Central memory CD4-positive, alpha-beta T cell (primary cell): ENCODE measurements at regions not wholly inside any gene's neighbourhood (a gene's known extent, or its start where the extent isn't known, plus 50 kb on each side); places are given as distances from the start of the nearest gene placed in this dataset.
"Not testable (repeated sequence)": the region's sequence is repeated elsewhere in the genome, so short reads cannot be mapped to it uniquely, and the experiment has no call there.

Experiments used
- DNase-seq: peaks from one replicate; pipeline ENCODE4 v3.0.0; 2022

DNA sequence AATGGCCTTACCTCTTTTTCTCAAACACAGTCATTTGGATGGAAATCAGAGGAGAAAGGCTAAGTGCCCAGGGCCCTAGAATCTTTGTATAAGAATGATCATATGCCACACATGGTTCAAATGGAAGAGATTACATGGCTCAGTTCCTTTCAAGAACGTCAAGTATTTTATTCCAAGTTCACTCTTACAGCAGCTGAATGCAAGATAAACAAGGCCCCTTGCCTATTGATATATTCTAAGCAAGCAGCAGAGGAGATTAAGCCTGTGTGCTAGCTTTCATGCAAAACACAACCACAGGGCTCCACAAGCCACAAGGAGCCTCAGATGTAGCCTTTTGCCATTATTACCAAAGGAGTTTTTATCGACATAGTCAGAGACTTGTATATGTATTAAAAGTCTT lies 55.3 kb upstream of the SLCO6A1 start:
- DNase-seq: no peak

DNA sequence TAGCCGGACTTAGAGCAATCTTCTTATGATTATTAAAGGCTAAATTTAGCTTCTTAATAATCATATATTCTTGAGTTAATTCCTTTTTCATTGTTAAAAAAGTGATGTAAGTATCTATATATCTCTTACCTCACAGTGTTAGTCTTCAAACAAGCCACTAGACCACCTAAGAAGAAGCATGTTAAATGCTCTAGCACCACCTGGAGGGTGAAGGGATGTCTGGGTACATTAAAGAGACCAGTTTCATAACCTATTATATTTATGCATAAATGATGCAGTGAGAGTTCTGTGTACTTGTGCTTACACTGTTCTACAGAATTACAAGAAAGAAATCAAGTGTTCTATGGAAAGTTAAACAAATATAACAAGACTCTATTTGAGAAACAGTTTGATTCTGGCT lies 55.9 kb upstream of the SLCO6A1 start:
- no peak for DNase-seq

DNA sequence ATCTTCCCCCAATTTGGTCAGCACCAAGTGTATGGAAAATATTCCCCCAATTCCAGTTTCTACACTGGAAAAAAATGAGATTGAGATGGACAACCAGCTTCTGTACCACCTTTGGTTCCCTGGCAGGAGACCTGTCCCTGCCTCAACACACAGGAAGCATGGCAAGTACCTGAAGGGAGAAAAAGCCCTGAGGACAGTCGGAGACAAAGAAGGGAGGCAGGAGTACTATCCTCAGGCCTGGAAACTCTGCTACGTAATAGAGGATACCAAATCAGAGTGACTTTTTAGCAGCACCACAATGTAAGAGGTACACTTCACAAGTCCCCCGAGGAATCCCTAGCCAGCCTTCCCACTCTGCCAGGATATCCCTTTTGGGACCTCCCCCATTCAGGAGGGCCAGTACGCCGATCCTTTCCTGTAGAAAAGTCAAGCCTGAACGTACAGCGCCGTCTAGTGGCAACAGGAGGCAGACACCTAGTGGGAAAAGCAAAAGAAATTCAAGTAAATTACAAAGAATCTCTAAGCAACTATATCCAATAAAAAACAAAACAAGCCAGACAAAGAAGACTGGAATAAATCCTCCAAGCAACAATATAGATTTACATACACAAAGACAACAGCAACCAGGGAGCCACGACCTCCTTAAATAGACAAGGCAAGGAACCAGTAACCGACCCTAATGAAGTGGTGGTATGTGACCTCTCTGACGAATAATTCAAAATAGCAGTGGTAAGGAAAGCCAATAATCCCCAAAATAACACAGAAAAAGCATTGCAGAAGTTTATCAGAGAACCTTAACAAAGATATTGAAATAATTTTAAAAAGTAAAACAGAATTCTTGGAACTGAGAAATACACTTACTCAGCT lies 63.3 kb upstream of the SLCO6A1 start:
- DNase-seq: no peak

DNA sequence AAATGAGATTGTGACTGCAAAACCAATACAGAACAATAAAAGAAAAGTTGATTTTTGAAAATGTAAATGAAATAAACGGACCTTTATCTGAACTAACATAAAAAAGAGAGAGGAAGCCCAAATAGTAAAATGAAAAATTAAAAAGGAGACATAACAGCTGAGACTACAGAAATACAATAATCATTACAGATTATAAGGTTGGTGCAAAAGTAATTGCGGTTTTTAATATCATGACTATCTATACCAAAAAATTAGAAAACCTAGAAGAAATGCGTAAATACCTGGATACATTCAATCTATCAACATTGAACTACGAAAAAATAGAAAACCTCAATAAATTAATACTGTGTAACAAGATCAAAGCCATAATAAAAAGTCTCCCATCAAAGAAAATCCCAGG lies 71.9 kb upstream of the SLCO6A1 start:
- DNase-seq: no peak

DNA sequence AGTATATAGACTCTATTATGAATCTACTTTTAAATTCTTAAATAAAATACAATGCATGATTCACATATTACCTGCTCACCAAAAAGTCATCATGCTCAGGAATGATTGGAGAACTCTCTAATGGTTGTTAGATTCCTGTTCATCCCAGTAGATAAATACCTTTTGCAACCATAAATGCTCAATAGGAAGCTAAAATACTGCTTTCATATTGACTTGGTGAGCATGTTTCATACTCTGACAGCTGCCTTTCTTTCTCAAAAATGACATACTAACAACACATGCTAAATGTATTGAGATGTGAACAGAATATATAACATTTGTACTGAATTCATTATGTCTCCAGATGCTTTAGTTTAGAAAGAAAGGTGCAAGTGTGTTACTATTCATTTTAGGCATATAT lies 79.6 kb upstream of the SLCO6A1 start:
- DNase-seq: no peak

DNA sequence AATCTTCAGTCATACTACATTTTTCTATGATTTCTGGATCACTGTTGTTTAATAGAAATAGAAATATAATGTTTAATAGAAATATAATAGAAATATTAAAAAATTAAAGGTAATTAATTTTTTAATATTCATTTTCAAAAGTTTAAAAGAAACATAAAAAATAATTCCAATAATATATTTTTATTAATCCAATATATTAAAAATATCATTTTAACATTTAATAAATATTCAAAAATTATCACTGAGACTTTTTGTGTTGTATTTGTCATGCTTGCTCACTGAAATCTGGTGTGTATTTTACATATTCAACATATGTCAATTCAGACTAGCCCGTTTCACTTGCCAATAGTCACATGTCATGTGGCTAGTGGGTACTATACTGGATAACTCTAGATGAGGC lies 80.6 kb upstream of the SLCO6A1 start:
- no peak for DNase-seq

DNA sequence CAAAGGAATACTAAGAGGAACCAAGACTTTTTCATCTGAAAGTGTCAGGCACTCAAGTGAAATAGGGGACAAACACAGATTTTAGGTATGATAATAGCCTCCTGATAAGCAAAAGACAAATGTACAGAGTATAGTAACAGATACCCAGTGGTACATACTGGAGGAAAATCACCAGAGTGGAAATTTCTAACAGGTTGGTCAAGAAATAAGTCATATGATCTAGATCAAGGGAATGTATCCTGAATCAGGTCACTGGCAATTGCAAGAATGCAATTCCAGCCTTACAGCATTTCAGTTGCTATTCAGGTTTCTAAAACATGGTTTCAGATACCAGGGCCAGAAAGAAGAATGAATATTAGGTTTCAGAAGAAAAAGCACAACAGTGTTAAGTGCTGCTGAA lies 82.2 kb upstream of the SLCO6A1 start:
- no peak for DNase-seq

DNA sequence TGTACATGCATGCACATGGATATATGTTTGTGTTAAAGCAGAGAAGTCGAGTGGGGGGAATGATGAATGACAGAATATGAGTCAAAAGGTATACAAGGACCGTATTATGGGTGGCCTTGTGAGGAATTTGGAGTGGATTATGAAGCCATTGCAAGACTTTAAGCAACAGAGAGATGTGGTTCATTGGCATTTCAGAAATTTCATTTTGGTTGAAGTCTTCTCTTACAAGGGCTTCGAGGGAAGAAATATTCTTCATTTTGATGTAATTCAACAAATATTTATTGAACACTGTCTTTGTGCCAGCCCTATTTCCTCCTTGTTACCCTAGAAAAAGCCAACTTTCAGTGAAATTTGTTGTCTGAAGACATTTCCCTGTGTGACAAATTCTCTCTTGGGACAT lies 83.9 kb upstream of the SLCO6A1 start:
- DNase-seq: no peak

DNA sequence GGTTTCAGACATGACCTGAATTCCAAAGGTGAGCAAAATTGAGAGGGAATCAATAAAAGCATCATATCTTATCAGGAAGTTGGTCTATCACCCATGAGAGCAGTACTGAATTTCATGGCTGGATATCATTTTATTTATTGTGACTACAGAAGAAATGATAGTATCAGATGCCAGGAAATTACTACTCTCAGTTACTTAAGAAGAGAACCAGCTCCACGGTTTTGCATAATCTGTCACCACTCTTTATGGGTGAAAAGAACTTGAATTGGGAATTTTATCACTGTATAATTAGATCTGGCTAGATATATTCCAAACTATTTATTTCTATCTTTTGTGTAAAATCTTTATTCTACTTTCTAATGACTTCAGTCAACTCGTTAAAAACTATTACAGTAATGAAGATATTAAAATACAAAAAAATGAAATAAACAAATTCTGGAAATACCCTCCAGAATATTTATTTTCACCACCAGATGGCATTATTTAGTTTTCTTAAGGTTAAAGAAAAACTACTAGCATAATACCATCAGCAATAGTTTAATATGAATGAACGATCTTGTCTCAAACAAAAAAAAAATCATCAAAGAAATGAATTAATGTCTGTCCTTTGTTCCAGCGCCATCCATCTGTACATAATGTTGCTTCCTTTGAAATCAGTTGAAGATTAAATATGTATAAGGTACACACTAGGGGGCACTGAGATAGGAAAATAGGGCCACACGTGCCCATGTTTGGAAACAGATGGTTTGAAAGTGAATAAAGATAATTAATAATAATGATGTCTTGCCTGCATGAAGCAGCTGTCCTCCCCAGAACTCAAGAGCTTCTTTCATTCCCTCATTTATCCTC lies 84.7 kb upstream of the SLCO6A1 start:
- DNase-seq: no peak

DNA sequence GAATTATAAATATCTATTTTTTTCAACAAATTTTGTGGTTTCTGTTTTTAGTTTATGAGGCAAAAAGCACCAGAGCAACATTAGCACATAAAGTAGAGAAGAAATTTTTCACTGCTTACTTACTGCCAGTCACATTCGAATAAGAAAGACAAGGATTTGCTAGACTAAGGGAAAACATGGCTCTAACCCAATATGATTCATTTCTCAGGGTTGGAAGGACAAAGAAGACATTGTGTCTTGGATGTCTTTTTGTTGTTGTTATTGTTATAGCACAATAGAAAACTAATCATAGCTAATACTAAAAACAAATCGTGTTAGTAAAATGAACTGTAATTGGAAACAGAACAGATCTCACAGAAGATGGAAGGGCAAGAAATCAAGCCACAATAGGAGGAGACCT lies 90.9 kb upstream of the SLCO6A1 start:
- no peak for DNase-seq

DNA sequence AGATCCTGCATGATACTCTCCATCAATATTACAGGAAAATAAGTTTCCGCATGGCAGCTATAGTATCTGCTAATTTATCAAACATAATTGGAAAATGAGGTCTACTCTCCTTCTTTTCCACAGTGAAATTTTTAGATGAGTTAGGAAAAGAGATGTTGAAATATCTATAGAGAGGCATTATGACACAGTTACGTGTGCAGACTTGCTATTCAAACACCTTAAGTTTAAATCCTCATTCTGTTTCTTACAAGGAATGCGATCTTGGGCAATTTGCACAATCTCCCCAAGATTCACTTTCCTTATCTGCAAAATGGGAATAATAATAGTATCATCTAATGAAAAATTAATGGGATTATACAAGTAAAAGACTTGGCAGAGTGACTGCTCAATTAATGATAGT lies 91.7 kb upstream of the SLCO6A1 start:
- DNase-seq: no peak

DNA sequence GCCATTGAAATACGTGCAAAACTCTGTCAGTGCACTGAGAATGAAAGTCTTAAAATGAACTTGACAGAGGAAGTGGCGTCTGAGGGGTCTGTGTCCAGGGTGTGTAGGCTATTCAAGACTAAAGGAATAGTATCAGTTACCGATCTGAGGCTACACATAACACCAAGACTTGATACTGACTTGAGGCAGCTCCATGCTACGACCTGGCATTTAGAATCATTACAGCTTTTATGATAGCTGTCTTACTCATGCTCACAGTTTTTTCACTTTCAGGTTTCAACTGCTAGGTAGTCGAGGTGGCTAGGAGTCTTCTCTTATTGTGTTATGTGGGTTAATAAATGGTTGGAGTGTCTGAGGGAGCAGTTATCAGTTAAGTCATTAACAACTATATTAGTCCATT lies 92.8 kb upstream of the SLCO6A1 start:
- no peak for DNase-seq

DNA sequence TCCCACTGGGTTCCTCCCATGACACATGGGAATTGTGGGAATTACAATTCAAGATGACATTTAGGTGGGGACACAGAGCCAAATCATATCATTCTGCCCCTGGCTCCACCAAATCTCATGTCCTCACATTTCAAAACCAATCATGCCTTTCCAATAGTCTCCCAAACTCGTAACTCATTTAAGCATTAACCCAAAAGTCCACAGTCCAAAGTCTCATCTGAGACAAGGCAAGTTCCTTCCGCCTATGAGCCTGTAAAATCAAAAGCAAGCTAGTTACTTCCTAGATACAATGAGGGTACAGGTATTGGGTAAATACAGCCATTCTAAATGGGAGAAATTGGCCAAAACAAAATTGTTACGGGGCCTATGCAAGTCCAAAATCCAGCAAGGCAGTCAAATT lies 93.8 kb upstream of the SLCO6A1 start:
- DNase-seq: not testable (repeated sequence)

DNA sequence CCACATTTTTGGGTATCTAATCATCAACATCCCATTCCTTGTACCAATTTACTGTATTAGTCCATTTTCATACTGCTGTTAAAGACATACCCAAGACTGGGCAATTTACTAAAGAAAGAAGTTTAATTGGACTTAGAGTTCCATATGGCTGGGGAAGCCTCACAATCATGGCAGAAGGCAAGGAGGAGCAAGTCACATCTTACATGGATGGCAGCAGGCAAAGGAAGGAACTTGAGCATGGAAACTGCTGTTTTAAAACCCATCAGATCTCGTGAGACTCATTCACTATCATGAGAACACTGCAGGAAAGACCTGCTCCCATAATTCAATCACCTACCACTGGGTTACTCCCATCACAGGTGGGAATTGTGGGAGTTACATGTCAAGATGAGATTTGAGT lies 95.4 kb upstream of the SLCO6A1 start:
- DNase-seq: no peak

DNA sequence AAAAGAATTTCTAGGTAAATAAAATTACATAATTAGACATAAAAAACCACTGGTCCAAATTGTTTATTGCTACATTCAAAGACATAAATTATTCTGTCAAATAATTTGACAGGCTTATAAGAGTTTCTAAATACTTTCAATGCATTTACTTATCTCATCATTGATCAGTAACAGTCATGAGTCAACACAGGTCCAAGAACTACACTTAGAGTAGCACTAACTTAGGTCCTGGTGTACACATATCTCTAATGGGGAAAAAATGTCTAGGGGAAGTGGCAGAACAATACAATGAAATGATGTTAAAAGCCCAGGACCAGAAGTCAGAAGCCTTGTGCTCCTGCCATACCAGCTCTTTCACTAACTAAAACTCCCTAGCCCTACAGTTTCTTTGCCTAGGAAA lies 96.5 kb upstream of the SLCO6A1 start:
- DNase-seq: no peak

DNA sequence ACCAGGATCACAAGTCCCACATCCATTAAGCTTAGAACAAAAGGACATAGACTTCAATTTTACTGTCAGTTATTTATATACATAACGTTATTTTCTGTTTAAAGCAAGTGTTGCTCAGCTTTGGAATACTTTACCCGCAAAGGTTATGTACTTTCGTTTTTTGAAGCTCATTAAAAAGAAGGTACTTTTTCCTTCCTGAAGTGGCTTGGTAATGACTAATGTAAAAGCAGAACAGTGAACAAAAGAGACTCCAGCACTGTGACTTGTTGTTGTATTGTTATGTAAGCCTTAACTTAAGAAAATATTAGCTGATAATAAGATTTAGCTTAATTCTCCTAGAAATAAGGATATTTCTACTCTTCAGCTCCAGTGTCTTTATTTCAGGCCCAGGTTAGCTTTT lies 97.3 kb upstream of the SLCO6A1 start:
- DNase-seq: no peak

DNA sequence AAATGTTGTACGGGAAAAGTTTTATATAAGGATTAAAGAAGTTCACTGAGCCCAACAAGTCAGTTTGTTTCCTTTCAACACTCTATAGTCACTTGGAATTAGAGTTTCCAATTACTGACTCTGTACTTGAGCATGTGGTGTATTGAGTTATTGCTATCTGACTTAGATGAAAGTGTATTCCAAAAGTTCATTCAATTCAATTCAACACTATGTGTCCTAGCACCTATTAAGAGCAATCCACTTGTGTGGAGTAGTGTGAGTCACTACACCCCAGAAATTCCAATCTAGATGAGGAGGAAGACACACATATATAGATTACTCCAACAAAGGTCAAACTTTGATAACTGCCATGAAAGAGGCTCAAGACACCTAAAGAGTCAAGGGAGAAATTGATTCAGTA lies 98.2 kb upstream of the SLCO6A1 start:
- DNase-seq: no peak

DNA sequence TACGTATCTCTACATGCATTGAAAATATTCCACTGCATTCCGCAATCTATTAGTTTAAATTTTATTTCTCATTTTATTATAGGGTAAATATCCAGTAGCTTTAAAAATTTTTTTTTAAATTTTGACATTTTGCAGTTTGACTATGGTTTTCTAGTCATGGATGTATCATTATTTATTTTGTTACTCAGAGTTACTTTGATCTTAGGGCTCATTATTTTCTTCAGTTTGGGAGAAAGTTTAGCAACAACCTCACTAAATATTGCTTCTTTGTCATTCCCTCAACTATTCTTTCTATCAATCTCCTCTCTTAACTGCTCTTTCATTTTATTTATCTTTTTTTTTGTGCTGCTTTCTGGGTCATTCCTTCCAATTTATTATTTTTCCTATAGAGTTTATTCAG lies 100.5 kb upstream of the SLCO6A1 start:
- no peak for DNase-seq

DNA sequence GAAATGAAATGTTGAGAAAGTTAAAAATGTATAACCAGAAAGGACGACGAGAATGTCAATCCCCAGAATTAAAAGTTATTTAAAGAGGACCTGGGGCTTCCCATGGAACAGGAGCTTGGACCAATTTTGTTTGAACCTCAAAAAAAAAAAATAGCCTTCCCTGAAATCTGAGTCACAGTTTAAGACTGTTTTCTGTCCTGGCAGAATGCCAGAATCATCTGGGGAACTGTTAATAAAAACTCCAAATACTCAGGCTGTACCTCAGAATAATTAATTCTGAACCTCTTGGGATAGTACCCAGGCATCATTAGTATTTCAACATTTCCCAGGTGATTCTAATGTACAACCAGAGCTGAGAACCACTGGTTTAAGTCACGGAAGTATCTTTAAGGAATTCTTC lies 102.2 kb upstream of the SLCO6A1 start:
- no peak for DNase-seq

DNA sequence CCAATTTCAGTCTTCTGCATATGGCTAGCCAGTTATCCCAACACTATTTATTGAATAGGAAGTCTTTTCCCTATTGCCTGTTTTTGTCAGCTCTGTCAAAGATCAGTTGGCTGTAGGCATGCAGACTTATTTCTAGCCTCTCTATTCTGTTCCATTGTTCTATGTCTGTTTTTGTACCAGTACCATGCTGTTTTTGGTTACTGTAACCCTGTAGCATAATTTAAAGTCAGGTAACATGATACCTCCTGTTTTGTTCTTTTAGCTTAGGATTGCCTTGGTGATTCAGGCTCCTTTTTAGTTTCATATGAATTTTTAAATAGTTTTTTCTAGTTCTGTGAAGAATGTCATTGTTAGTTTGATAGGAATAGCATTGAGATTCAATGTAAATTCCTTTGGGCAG lies 104.9 kb upstream of the SLCO6A1 start:
- no peak for DNase-seq

DNA sequence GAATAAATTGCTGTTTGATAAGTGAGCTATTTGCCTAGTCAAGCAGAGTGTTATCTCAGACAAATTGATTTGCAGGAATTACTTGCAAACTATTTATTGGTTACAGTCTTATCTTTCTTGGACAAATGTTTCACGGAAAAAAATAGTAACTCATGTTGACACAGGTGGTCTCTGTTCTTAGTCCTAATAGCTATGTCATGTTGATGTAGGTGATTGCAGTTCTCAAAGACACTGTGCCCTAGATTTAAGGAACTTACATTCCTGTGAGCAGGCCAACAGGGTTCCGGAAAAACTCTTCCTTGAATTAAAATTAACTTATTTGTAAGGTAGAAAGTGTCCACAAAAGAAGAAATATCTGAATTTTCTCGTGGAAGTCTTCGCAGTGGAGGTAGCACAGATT lies 109.6 kb upstream of the SLCO6A1 start:
- DNase-seq: no peak

DNA sequence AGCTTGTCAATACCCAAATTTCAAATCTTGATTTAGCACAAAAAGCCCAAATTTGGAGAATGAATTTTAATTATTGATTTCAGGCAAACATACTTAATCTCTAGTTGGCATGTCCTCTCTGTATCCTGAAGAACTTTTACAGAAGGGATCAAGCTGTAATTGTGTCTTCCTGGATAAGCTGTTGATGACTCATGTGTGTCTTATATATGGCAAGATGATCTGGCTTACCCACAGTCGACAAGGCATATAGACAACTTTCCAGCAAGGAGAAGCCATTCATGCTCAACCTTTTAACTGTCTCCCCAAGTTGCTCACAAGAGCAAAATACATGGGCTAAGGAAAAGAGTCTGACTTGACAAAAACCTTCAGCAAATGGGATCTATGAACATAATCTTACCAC lies 112.5 kb upstream of the SLCO6A1 start:
- DNase-seq: no peak

DNA sequence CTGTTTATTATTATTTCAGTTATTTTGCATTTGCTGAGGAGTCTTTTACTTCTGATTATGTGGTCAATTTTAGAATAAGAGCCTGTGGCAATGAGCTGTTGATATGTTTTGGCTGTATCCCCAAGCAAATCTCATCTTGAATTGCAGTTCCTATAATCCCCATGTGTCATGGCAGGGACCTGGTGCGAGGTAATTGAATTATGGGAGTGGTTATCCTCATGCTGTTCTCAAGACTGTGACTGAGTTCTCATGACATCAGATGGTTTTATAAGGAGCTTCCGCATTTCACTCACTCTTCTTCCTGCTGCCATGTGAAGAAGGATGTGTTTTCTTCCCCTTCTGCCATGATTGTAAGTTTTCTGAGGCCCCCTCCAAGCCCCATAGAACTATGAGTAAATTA lies 114.9 kb upstream of the SLCO6A1 start:
- DNase-seq: no peak
